ENCODE measurements at regions not wholly inside any gene's neighbourhood (a gene's known extent, or its start where the extent isn't known, plus 50 kb on each side); places are given as distances from the start of the nearest gene placed in this dataset.

DNA sequence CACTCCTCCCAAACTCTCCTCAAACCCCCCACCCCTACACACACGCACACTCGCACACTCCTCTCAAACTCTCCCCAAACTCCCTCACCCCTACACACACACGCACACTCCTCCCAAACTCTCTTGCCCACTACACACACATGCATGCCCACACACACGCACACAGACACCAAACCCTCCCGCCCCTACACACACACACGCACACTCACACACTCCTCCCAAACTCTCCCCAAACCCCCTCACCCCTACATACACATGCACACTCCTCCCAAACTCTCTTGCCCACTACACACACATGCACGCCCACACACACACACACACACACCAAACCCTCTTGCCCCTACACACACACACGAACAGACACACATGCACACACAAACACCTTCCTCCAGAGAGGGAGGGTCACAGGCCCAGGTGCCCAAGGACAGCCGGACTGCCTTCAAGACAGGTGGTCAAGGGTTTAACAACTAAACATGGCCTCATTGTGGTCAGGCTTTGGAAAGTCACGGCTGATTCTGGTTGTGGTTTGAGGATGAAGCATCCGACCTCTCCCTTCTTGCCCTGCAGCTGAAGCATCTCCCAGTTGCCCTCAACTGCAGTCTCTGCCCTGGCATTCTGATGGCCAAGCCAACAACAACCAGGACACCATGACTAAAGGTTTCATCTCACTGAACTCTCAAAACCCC is 72.3 kb upstream of the SNTG2 start:
- Histone ChIP-seq H4K20me1 (ENCODE audit: insufficient read depth, low read length) (no peaks in the 10 kb centered on the region), H3K4me2 (ENCODE audit: insufficient read depth, low read length) (no peak overlapping the region), H3K79me2 (ENCODE audit: insufficient read depth, low read length) (no peaks in the 10 kb centered on the region), H3K4me3 (ENCODE audit: insufficient read depth, low read length) (no peak overlapping the region), H3K27ac (ENCODE audit: low read depth, low read length) (no peak overlapping the region), H3K4me1 (ENCODE audit: insufficient read depth, low read length) (peaks cover 3% of the 10 kb centered on the region), H3K27me3 (ENCODE audit: insufficient read depth, low read length) (peaks cover 9% of the 10 kb centered on the region), H3K36me3 (ENCODE audit: insufficient read depth, low read length) (no peaks in the 10 kb centered on the region), H3K9me3 (ENCODE audit: low read depth, low read length) (no peaks in the 10 kb centered on the region), H2AFZ (ENCODE audit: low read length) (no peak overlapping the region)
- no peak for DNase-seq (ENCODE audit: insufficient read length, low spot score, missing footprints)
- TF ChIP-seq, protein P1, sequence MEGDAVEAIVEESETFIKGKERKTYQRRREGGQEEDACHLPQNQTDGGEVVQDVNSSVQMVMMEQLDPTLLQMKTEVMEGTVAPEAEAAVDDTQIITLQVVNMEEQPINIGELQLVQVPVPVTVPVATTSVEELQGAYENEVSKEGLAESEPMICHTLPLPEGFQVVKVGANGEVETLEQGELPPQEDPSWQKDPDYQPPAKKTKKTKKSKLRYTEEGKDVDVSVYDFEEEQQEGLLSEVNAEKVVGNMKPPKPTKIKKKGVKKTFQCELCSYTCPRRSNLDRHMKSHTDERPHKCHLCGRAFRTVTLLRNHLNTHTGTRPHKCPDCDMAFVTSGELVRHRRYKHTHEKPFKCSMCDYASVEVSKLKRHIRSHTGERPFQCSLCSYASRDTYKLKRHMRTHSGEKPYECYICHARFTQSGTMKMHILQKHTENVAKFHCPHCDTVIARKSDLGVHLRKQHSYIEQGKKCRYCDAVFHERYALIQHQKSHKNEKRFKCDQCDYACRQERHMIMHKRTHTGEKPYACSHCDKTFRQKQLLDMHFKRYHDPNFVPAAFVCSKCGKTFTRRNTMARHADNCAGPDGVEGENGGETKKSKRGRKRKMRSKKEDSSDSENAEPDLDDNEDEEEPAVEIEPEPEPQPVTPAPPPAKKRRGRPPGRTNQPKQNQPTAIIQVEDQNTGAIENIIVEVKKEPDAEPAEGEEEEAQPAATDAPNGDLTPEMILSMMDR (IDR thresholded peaks at IDR 0.05; ENCODE audit: extremely low read depth, low read depth, low read length): no peak

DNA sequence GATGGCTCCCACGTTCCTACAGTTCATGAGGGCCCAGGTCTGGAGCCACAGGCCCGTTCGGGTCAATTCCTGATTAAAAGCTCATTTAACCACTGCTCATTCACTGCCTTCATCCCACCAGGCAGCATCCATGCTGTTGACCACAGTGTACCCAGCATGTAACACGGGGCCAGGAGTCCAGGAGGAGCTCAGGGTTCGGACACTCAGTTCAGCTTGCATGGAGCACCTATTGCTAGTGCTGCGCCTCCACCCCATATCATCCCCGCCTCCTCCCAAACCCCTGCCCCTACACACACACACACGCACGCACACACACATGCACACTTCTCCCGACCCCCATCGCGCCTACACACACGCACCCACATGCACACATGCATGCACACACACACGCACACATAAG is 72.9 kb upstream of the SNTG2 start:
- TF ChIP-seq, protein P1 (IDR thresholded peaks at IDR 0.05; ENCODE audit: extremely low read depth, low read depth, low read length): no peak
- H3K4me1 ChIP-seq (ENCODE audit: insufficient read depth, low read length): peaks cover 3% of the 10 kb centered on the region
- no peak overlapping the region for H2AFZ ChIP-seq (ENCODE audit: low read length)
- H3K9me3 ChIP-seq (ENCODE audit: low read depth, low read length): no peaks in the 10 kb centered on the region
- DNase-seq (ENCODE audit: insufficient read length, low spot score, missing footprints): no peak
- no peaks in the 10 kb centered on the region for H3K79me2 ChIP-seq (ENCODE audit: insufficient read depth, low read length)
- H4K20me1 ChIP-seq (ENCODE audit: insufficient read depth, low read length): no peaks in the 10 kb centered on the region
- H3K4me2 ChIP-seq (ENCODE audit: insufficient read depth, low read length): no peak overlapping the region
- H3K27me3 ChIP-seq (ENCODE audit: insufficient read depth, low read length): peaks cover 3% of the 10 kb centered on the region
- no peak overlapping the region for H3K27ac ChIP-seq (ENCODE audit: low read depth, low read length)
- no peak overlapping the region for H3K4me3 ChIP-seq (ENCODE audit: insufficient read depth, low read length)
- H3K36me3 ChIP-seq (ENCODE audit: insufficient read depth, low read length): no peaks in the 10 kb centered on the region

DNA sequence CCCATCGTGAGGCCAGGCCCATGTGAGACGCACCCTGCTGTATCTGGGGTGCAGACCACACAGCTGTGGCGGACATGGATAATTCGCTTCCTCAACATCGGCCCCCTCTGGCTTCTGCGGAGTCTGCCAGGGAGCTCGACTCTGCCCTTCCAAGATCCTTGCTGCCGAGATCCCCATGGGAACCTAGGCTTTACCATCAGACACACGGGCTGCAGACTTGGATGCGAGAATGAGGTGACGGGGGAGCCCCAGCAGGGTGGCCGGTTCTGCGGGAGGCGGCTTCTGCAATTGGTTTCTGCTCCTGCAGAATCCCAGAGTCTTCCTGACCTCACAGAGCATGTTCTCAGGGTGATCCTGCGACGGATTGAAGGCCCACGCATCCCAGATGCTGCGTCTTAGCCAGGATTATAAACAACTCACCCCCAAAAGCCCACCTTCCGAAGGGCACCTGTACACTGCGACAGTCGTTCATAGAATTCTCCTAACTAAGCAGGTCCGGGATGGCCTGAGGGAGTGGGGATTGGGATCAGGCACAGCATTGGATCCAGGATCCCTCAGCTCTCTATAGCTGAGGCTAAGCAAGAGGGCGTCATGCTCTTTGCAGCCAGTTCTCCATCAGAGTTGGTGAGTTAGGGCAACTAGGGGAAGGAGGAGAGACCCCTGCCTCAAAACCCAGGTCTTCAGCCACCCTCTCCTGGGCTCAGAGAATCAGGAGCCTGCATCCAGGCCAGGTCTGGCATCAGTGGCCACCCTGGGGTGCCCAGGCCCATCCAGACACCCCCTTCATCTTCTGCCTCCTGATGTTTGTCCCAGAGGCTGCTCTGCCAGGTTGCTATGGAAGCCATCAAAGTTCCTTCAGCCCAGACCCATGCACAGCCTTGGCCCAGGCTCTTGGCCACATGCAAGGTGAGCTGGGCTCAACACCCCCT is 74.7 kb upstream of the SNTG2 start:
- DNase-seq (ENCODE audit: insufficient read length, low spot score, missing footprints): no peak
- H3K27me3 ChIP-seq (ENCODE audit: insufficient read depth, low read length): no peaks in the 10 kb centered on the region
- H4K20me1 ChIP-seq (ENCODE audit: insufficient read depth, low read length): no peaks in the 10 kb centered on the region
- H3K36me3 ChIP-seq (ENCODE audit: insufficient read depth, low read length): no peaks in the 10 kb centered on the region
- TF ChIP-seq, protein P1 (IDR thresholded peaks at IDR 0.05; ENCODE audit: extremely low read depth, low read depth, low read length): no peak
- H3K27ac ChIP-seq (ENCODE audit: low read depth, low read length): no peak overlapping the region
- no peak overlapping the region for H3K4me3 ChIP-seq (ENCODE audit: insufficient read depth, low read length)
- H3K4me1 ChIP-seq (ENCODE audit: insufficient read depth, low read length): no peaks in the 10 kb centered on the region
- no peak overlapping the region for H2AFZ ChIP-seq (ENCODE audit: low read length)
- H3K79me2 ChIP-seq (ENCODE audit: insufficient read depth, low read length): no peaks in the 10 kb centered on the region
- no peak overlapping the region for H3K4me2 ChIP-seq (ENCODE audit: insufficient read depth, low read length)
- H3K9me3 ChIP-seq (ENCODE audit: low read depth, low read length): no peaks in the 10 kb centered on the region
